Hepatic stellate cell (primary cell): ENCODE measurements at regions not wholly inside any gene's neighbourhood (a gene's known extent, or its start where the extent isn't known, plus 50 kb on each side); places are given as distances from the start of the nearest gene placed in this dataset.

ENCODE experiments used
- DNase-seq: peaks from one replicate; pipeline ENCODE4 v3.0.0; 2011; ENCODE audit warnings: low spot score

DNA sequence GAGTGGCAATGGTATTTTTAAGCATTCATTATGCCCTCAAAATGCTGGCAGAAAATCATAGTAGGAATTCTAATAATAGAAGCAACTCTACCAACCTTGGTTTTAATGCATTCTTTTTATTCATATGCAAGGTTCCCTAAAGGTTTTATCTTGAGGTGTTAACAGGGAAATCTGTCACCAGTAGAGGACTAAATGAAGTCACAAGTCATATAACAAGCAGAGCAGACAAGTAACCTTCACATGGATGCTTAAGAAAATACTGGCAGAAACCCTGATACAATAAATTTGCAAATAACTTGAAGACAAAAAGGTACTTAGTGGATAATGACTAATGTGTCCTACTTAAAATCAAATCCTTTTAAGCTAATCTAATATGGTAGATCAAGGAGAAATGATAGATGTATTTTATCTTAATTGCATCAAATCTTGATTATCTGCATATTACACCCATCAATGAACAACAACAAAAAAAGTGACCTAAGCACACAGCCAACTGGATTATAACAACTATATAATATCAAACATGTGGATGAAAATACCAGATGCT, 73.3 kb downstream of the RFC3 start:
- no peak for DNase-seq

DNA sequence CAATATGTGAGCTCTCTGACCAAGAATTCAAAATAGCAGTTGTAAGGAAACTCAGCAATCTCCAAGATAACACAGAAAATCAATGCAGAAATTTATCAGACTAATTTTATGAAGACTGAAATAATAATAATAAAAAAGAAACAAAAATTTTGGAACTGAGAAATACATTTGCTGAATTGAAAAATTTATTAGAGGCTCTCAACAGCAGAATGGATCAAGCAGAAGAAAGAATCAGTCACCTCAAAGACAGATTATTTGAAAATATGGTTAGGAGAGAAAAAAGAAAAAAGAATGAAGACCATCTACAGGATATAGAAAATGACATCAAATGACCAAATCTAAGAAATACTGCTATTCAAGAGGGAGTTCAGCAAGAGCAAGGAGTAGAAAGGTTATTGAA, 75.6 kb downstream of the RFC3 start:
- DNase-seq = no peak

- DNase-seq = no peak
Measured at GRCh38 chr13:33904431-33904830, 86.5 kb downstream of the RFC3 start.

- DNase-seq = no peak
Measured at GRCh38 chr13:33908116-33908515, 90.2 kb downstream of the RFC3 start.

DNA sequence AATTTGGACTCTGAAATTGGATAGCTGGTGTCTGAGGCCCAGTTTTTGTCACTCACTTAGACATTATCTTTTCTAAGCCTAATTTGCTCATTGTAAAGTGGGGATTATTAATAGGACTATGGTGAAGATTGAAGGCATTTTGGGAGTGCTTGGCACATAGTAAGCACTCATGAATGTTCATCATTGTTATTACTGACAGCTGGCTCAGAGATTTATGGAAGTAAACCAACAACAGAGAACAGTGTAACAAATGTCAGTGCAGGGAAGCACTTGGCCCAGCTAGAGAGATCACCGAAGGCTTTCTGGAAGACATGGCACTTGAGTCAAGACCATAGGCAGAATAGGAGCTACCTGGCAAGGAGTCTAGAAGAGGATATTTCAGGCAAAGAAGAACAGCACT, 92.3 kb downstream of the RFC3 start:
- DNase-seq = no peak

- no peak for DNase-seq
Measured at GRCh38 chr13:33911521-33911920, 93.6 kb downstream of the RFC3 start.

GRCh38 chr13:33913829-33914228, 95.9 kb downstream of the RFC3 start:
- DNase-seq = no peak

- DNase-seq = no peak
Measured at GRCh38 chr13:33917190-33917589, 99.2 kb downstream of the RFC3 start.

DNA sequence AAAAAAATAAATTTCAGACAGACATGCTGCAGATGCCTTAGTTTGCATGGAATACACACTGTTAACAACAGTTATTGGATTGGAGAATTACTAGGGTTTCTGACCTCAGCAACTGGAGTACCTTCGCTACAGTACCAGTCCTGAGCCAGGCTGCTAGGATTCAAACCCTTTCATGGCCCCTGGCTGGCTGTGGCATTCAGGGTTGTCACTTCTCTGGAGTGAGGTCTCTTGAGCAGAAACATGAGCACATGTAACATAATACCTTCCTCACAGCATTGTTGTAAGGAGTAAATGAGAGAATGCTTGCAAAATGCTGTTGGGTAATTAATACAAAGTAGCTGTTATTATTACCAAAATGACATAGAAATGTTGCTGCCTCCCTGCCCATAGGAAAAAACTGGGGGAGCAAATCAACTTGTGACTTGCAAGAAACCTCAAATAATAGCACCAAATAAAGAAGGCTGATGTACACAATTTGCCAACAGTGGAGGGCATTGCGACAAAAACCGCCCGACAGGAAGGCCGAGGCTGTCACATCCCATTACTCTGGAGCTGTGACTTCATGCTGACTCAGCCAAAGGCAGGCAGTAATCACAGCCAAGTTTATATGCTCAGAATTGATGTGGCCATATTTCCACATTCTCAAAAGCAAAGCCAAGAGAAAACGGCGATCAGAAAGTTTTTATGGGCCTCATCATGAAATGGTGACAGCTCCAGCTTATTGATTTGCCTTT, 100.4 kb downstream of the RFC3 start:
- peak; percentile 10 for DNase-seq

DNA sequence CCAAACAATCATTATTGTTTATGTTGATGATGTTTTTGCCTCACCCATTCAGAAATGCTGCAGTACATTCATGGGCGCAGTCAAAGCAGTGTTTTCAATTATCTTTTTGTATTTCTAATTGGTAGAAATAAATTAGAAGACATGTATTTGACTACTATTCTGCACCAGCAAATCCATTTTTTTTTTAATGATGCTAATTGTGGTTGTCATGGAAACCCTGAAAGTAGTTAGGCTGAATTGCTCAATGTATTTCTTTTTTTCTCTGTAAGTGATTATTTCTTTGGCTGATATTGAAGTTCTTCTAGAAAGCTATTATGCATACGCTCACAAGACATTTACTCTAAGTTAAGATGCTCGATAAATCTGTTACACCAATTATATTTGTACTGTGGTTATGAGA, 101.2 kb downstream of the RFC3 start:
- no peak for DNase-seq

DNA sequence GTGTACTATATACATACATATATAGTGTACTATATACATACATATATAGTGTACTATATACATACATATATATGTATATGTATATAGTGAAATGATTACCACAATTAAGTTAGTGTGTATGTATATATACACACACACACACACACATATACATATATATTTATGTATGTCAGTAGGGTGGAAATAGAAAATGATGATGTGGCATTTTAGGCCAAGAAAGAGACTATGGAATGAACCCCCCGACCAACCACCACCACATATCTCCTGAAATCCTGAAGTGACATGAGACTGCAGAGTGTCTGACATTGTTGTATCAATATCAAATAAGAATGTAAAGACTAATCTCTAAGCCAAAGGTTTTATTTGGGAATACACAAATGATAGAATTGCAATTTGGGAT, 107.6 kb downstream of the RFC3 start:
- no peak for DNase-seq

- no peak for DNase-seq
Measured at GRCh38 chr13:33927315-33927714, 109.4 kb downstream of the RFC3 start.

GRCh38 chr13:33931397-33932311, 113.7 kb downstream of the RFC3 start:
- peak; percentile 11 for DNase-seq

- DNase-seq = no peak
Measured at GRCh38 chr13:33932769-33933406, 114.9 kb downstream of the RFC3 start.

- DNase-seq = no peak
Measured at GRCh38 chr13:33933810-33934209, 115.9 kb downstream of the RFC3 start.

DNA sequence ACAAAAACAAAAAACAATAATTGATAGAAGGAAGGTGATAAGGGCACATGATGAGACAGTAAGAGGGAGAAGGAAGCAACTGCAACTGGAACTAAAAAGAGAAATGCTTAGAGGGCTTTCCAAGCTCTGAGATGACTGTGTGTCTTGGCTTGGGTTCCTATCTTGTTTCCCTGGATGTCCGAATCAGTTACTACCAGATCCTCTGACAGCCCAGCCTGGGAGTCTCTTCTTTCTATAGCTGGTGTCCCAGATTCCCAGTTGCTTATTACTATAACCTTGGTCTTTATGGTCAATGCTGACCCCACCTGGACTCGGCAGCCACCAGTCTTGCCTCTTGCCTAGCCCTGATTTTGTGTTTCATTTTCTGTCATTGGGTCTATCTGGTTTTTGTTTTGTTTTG, 116.4 kb downstream of the RFC3 start:
- DNase-seq = no peak

DNA sequence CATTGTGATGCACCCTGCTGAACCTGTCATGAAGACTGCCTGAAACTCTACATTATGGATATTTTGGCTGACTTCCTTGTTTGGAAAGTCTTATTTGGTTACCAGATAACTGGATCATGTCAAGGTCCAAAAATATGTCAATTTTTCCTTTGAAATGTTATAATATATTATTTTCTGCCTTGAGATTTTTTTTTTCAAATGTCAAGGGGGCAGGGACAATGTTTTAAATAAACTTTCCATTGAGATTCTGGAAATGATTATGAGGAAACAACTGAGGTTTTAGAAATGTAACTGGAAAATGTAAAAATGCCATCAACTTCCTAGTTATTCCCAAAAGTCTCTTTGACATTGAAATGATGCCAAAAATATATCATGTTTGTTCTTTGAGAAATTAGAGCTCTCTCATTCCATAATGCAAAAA, 117.0 kb downstream of the RFC3 start:
- DNase-seq = no peak

DNA sequence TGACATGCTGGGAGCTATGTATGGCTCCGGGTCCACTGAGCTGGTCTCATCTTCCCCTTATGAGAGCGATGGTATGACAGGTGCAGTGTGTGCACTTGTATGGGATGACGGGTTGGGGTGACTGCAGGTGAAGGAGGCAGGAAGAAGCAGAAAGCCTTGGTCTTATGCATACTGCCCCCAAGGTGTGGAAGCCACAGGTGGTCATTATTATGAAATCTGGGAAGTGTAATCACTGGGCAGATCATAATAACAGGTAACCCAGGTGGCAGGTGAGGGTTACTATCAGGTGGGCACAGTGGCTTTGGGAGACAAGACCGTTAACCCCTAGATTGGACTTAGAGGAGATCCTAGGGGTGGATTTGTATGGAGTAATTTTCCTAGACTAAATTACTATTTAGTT, 118.0 kb downstream of the RFC3 start:
- no peak for DNase-seq

DNA sequence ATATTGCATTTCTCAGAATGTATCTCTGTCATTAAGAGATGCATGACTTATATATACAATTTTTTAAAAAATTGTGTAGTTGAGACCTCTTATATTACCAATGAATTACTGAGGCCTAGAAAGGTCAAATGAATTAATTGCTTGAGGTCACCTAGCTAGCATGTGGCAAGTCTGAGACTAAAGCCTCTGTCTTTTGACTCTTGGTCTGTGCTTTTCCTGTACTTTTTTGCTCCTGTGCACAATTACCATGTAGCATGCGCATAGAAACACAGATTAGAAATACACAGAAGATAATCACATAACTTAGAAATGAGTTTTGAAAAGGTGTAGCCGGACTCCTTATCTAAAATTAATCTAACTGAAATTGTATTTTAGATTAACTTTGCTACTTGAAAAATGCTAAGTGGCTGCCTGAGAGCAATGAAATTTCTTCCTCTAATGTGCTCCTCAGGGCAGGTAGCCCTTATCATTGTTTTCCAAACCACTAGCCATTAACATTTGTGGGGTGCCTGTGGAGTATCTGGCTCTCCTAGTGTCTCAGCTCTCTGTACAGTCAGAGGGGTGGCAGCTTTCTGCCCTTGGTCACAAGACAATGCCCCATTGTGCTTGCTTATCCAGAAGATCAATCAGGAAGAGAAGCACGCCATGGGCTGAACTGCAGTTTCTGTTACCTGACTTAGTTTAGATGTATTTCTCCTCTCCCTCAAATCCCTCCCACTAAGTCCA, 119.6 kb downstream of the RFC3 start:
- no peak for DNase-seq

DNA sequence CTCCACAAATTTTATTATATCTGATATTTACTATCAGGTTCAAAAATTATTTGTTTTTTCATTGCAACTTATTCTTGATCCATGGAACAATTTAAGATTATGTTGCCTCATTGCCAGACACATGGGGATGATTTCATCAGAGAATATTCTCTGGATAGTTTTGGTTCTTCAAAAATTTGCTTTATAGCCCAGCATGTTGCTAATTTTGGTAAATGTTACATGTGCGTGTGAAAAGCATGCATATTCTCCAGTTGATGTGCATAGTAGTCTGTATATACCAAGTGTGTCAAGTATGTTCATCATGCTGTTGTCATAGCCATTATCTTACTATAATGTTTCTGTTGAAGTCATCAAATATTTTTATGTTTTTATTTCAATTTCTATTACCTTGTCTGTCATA, 122.3 kb downstream of the RFC3 start:
- DNase-seq = no peak

- no peak for DNase-seq
Measured at GRCh38 chr13:33940898-33941297, 122.9 kb downstream of the RFC3 start.

DNA sequence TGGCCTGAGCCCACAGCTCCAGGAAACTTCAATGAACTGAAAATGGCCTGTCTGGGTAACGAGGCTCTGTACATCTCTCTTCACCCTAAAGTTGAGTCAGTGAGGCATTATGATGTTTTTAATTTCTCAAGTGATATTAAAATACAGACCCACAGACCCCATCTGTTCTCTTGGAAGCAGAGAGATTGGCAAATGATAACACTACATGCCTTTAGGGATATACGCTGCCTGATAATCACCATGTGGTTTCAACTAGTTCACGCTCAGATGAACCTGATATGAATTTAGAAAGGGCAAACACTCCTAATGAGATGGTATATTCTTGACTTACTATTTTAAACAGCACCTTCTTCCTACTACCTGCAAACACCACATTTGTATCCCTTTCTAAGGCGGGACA, 127.5 kb downstream of the RFC3 start:
- DNase-seq = no peak
